Common myeloid progenitor, CD34-positive (primary cell): ENCODE measurements at regions not wholly inside any gene's neighbourhood (a gene's known extent, or its start where the extent isn't known, plus 50 kb on each side); places are given as distances from the start of the nearest gene placed in this dataset.

Source experiments
- CTCF ChIA-PET: fragments of 350-600 bp; sonication (Branson Sonifier 250); formaldehyde crosslinking; loops from one replicate; lab custom pipeline; 2021; ENCODE audit warnings: antibody characterized with exemption; lab: Charles Lee
- POLR2A ChIA-PET: fragments of 350-600 bp; sonication (Branson Sonifier 250); formaldehyde crosslinking; loops from one replicate; lab custom pipeline; 2021; ENCODE audit warnings: antibody characterized with exemption; lab: Charles Lee
- DNase-seq, 3 donors: peaks; one replicate each; pipeline versions ENCODE4 v3.0.0 to v3.0.0-alpha.2; 2013
- H3K27ac ChIP-seq, 2 experiments: 1 replicate in 1 of 2; 2 replicates in 1 of 2; pipeline ENCODE4 v1.7.0; 2013; ENCODE audit warnings: inconsistent platforms in 2 of 2, low read length in 2 of 2, mild to moderate bottlenecking in 2 of 2, low read depth in 1 of 2, moderate library complexity in 1 of 2; ENCODE audit not compliant: severe bottlenecking in 2 of 2, insufficient read depth in 1 of 2, poor library complexity in 1 of 2
- H3K27me3 ChIP-seq, 5 experiments: replicated peaks in 2 of 5; 1 replicate in 3 of 5; 2 replicates in 2 of 5; pipeline versions ENCODE4 v1.6.1 to v1.7.0; 2013; ENCODE audit warnings: low read length in 4 of 5, mild to moderate bottlenecking in 2 of 5, moderate library complexity in 2 of 5, inconsistent platforms in 1 of 5; ENCODE audit not compliant: insufficient read depth in 5 of 5, control insufficient read depth in 4 of 5
- H3K36me3 ChIP-seq, 4 experiments: 1 replicate in 2 of 4; 2 replicates in 2 of 4; pipeline versions ENCODE4 v1.6.1 to v1.7.0; 2013; ENCODE audit warnings: low read length in 3 of 4, control low read depth in 1 of 4, mild to moderate bottlenecking in 1 of 4; ENCODE audit not compliant: control insufficient read depth in 4 of 4, insufficient read depth in 4 of 4
- H3K4me1 ChIP-seq, 4 experiments: 1 replicate in 3 of 4; 2 replicates in 1 of 4; pipeline versions ENCODE4 v1.6.1 to v1.7.1; 2013; ENCODE audit warnings: low read length in 3 of 4, mild to moderate bottlenecking in 3 of 4, control low read depth in 1 of 4, inconsistent platforms in 1 of 4, moderate library complexity in 1 of 4; ENCODE audit not compliant: control insufficient read depth in 4 of 4, insufficient read depth in 4 of 4; ENCODE audit errors: control extremely low read depth in 1 of 4
- H3K4me3 ChIP-seq, 7 experiments: 1 replicate in 4 of 7; 2 replicates in 3 of 7; pipeline versions ENCODE4 v1.5.1 to v1.7.0; 2013; ENCODE audit warnings: mild to moderate bottlenecking in 7 of 7, low read length in 6 of 7, moderate library complexity in 6 of 7, inconsistent platforms in 2 of 7, low read depth in 2 of 7, control low read depth in 1 of 7; ENCODE audit not compliant: insufficient read depth in 4 of 7, control insufficient read depth in 1 of 7; ENCODE audit errors: extremely low read depth in 1 of 7
- H3K9me3 ChIP-seq, 5 experiments: 1 replicate in 4 of 5; 2 replicates in 1 of 5; pipeline versions ENCODE4 v1.6.1 to v1.7.1; 2013; ENCODE audit warnings: low read length in 4 of 5, mild to moderate bottlenecking in 2 of 5, inconsistent platforms in 1 of 5, low read depth in 1 of 5, moderate library complexity in 1 of 5; ENCODE audit not compliant: control insufficient read depth in 4 of 5, insufficient read depth in 2 of 5; ENCODE audit errors: control extremely low read depth in 1 of 5
- WGBS: methylation state at CpG from one replicate; pipeline ENCODE4 v1.1.5; 2013; ENCODE audit not compliant: insufficient coverage; 5-methylcytosine and 5-hydroxymethylcytosine counted together

DNA sequence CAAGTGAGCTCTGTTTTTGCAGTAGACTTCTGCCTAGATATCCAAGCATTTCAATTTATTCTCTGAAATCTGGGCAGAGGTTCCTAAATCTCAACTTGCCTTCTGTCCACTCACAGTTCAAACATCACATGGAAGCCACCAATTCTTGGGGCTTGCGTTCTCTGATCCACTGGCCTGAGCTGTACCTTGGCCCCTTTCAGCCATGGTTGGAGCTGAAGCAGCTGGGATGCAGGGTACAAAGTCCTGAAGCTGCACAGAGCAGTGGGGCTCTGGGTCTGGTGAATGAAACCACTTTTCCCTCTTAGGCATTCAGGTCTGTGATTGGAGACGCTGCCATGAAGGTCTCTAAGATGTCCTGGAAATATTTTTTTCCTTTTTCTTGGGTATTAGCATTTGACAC is 137.6 kb upstream of the KDM5D start:
- no peaks in the 10 kb centered on the region for H3K27me3 ChIP-seq
- POLR2A ChIA-PET = no interaction called here
- CTCF ChIA-PET = no interaction called here
- no peaks in the 10 kb centered on the region for H3K4me1 ChIP-seq
- H3K9me3 ChIP-seq = no peaks in the 10 kb centered on the region
- H3K4me3 ChIP-seq = no peak overlapping the region
- no peak for DNase-seq
- H3K27ac ChIP-seq = no peak overlapping the region
- WGBS = no CpG with 5 or more reads among the region's 2 CpGs
- no peaks in the 10 kb centered on the region for H3K36me3 ChIP-seq

DNA sequence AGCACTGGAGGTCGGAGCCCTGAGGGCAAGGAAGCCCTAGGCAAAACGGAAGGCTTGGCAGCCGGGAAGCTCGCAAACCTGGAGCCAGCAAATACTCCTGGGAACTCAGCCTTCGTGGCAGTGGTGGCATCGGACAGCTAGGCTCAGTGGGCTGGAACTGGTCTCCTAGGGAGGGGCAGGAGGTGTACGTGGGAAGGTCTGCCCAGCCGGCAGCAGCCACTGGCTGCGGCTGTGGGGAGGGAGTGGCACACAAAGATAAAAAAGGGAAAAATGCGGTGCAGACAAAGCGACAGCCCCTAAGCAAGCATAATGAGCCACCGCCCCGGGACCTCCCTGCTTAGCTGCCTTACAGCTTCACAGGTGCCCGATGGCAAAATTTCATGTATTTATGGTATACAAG is 125.2 kb upstream of the KDM5D start:
- POLR2A ChIA-PET = no interaction called here
- H3K27me3 ChIP-seq = no peaks in the 10 kb centered on the region
- DNase-seq = no peak
- H3K4me1 ChIP-seq = no peaks in the 10 kb centered on the region
- H3K4me3 ChIP-seq = peak overlapping the region in 1 of 7 experiments; percentile 48
- CTCF ChIA-PET = no interaction called here
- no peaks in the 10 kb centered on the region for H3K36me3 ChIP-seq
- no peaks in the 10 kb centered on the region for H3K9me3 ChIP-seq
- no peak overlapping the region for H3K27ac ChIP-seq
- no CpG with 5 or more reads among the region's 14 CpGs for WGBS

DNA sequence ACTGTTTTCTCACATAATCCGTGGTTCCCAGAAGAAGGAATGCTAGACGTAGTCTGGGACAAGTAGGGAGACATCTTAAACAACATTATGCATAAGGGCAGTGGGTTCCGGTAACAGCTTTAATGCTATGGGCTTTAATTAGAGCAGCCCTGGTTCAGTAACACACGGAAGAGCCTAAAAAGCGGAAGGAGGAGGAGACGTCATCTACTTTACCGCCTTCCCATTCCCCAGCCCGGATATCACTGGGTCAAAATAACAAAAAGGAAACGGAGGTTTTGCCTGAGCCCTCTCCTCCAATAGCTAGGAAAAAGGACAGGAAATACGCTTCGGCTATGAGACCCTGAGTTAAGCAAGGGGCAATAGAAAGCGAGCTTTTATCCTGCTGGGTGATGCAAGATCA is 124.8 kb upstream of the KDM5D start:
- Histone ChIP-seq H3K9me3 (no peaks in the 10 kb centered on the region), H3K4me1 (no peaks in the 10 kb centered on the region), H3K27me3 (no peaks in the 10 kb centered on the region), H3K4me3 (peak overlapping the region in 1 of 7 experiments; percentile 48), H3K36me3 (no peaks in the 10 kb centered on the region), H3K27ac (no peak overlapping the region)
- no peak for DNase-seq
- CTCF ChIA-PET = no interaction called here
- no CpG with 5 or more reads among the region's 12 CpGs for WGBS
- POLR2A ChIA-PET = no interaction called here

DNA sequence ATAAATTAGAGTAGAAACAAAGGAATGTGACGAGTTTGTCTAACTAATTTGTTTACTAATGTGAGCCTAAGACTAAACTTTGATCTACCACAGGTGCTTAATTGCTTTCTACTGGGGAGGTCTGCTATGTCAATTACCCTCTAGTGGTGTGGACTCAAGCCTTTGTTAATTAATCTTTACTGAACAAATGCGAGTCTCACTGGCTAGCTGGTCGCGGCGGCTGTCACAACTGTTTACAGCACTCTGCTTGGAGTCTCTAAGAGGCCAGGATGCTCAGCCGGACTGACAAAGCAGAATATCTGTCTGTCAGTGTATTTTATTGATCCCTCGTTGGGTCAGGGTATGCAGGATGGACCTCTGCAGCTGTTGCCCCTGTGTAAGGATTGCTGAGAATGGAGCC is 124.1 kb upstream of the KDM5D start:
- H3K9me3 ChIP-seq = no peaks in the 10 kb centered on the region
- no CpG with 5 or more reads among the region's 7 CpGs for WGBS
- no peaks in the 10 kb centered on the region for H3K27me3 ChIP-seq
- ChIA-PET POLR2A (no interaction called here), CTCF (no interaction called here)
- no peak overlapping the region for H3K27ac ChIP-seq
- no peaks in the 10 kb centered on the region for H3K4me1 ChIP-seq
- H3K4me3 ChIP-seq = peak overlapping the region in 1 of 7 experiments; percentile 28
- no peak for DNase-seq
- H3K36me3 ChIP-seq = no peaks in the 10 kb centered on the region

DNA sequence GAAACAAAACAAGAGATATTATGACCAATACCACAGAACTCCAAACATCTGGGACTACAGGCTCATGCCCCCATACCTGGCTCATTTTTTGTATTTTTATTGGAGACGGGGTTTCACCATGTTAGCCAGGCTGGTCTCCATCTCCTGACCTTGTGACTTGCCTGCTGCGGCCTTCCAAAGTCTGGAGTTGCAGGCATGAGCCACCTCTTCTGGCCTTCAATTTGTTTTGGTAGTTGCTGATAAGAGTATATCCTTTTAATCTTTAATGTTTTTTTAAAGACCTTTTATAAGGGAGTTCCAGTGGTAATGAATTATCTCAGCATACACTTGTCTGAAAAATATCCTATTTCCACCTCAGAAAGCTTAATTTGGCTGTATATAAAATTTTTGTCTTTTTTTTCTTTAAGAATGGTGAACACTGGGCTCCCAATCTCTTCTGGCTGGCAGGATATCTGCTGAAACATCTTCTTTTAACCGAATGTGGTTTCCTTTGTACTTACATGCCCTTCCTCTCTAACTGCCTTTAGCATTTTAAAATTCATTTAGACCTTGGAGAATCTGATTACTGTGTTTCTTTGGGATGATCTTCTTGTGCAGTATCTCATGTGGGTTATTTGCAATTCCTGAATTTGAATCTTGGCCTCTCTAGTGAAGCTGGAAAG is 112.1 kb upstream of the KDM5D start:
- ChIA-PET POLR2A (no interaction called here), CTCF (no interaction called here)
- peak in 1 of 3 donors; percentile 27 for DNase-seq
- peaks cover 0 to 14% (median 1%) of the 10 kb centered on the region in 4 experiments for H3K4me1 ChIP-seq
- peak overlapping the region in 1 of 7 experiments; percentile 33 for H3K4me3 ChIP-seq
- no peaks in the 10 kb centered on the region for H3K36me3 ChIP-seq
- no CpG with 5 or more reads among the region's 3 CpGs for WGBS
- no peaks in the 10 kb centered on the region for H3K27me3 ChIP-seq
- no peaks in the 10 kb centered on the region for H3K9me3 ChIP-seq
- no peak overlapping the region for H3K27ac ChIP-seq

DNA sequence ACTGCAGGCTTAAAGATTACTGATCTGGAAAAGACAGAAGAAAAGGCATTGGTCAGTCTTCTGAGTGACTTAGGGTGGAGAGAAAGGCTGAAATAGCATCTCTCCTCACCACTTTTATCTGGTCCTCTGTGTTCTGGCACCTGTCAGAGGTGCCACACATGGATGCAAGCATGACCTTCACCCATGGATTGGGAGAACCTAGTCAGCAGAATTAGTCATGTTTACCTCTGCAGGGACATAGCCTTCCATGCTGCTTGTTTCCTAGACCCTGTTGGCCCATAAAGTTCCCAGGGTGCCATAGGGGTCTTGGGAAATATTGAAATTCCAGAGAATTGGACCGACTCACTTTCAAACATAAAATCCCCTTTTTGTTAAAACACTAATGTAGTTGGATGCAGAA is 98.4 kb upstream of the KDM5D start:
- Histone ChIP-seq H3K27me3 (no peaks in the 10 kb centered on the region), H3K27ac (no peak overlapping the region), H3K4me3 (no peak overlapping the region), H3K36me3 (peaks cover 0 to 2% (median 0%) of the 10 kb centered on the region in 4 experiments), H3K9me3 (peaks cover 0 to 50% (median 0%) of the 10 kb centered on the region in 5 experiments), H3K4me1 (no peaks in the 10 kb centered on the region)
- WGBS = no CpG with 5 or more reads among the region's 1 CpG
- CTCF ChIA-PET = no interaction called here
- POLR2A ChIA-PET = no interaction called here
- no peak for DNase-seq

DNA sequence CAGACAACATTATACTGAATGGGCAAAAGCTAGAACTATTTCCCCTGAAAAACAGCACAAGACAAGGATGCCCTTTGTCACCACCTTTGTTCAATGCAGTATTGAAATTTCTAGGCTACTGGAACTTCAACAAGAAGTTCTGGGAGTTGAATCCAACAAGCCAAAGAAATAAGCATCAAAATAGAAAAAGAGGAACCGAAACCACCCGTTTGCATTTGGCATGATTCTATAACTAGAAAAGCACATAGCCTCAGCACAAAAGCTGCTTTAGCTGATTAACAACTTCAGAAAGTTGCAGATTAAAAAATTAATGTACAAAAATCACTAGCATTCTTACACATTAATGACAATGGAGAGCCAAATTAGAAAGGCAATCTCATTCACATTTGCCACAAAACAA is 79.6 kb upstream of the KDM5D start:
- Histone ChIP-seq H3K9me3 (no peaks in the 10 kb centered on the region), H3K27ac (no peak overlapping the region), H3K4me3 (no peak overlapping the region), H3K36me3 (no peaks in the 10 kb centered on the region), H3K27me3 (no peaks in the 10 kb centered on the region), H3K4me1 (peaks cover 0 to 13% (median 0%) of the 10 kb centered on the region in 4 experiments)
- DNase-seq = no peak
- no CpG with 5 or more reads among the region's 2 CpGs for WGBS
- ChIA-PET POLR2A (no interaction called here), CTCF (no interaction called here)
